Ishikawa (cell line): ENCODE measurements at regions not wholly inside any gene's neighbourhood (a gene's known extent, or its start where the extent isn't known, plus 50 kb on each side); places are given as distances from the start of the nearest gene placed in this dataset.

Source experiments
- CREB1 ChIP-seq: IDR thresholded peaks from 2 replicates; pipeline ENCODE4 v1.6.1; 2012; ENCODE audit warnings: low read depth
- EGR1 ChIP-seq: IDR thresholded peaks from 2 replicates; pipeline ENCODE4 v1.6.1; 2012
- FOXM1 ChIP-seq: IDR thresholded peaks from 2 replicates; pipeline ENCODE4 v1.6.1; 2012; ENCODE audit warnings: low read depth, borderline replicate concordance
- RAD21 ChIP-seq: IDR thresholded peaks from 2 replicates; pipeline ENCODE4 v1.6.1; 2012; ENCODE audit warnings: low read depth
- TAF1 ChIP-seq: IDR thresholded peaks from 2 replicates; pipeline ENCODE4 v1.6.1; 2012; ENCODE audit warnings: low read depth, mild to moderate bottlenecking
- TF ChIP-seq, protein P1 (sequence below): IDR thresholded peaks from 2 replicates; pipeline ENCODE4 v1.6.1; 2012

DNA sequence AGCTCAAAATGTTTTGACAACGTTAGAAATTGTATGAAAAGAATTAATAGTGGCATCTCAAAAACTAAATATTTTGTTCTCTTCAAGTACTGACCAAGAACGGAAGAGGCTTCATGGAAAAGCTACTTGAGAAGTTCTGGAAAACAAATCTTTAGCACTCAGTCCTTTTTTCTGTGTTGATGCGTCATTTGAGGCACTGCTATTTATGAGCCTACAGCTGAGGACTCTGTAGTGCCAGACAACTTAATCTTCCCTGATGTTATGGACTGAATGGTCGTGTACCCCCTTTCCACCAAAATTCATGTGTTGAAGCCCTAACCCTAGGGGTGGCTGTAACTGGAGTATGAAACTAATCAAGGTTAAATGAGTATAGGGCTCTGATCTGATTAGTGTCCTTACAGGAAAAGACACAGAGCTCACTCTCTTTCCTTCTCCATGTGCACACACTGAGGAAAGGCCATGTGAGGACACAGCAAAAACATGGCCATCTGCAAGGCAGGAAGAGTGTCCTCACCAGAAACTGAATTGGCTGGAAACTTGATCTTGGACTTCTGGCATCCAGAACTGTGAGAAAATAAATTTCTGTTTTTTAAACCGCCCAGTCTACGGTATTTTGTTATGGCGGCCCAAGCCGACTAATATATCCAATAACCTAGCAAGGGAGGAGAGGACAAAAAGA lies 337.0 kb upstream of the CLEC14A start:
- TF ChIP-seq, protein P1, sequence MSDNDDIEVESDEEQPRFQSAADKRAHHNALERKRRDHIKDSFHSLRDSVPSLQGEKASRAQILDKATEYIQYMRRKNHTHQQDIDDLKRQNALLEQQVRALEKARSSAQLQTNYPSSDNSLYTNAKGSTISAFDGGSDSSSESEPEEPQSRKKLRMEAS, result no peak
- TF ChIP-seq FOXM1, result no peak
- no peak for TF ChIP-seq RAD21
- no peak for TF ChIP-seq CREB1
- no peak for TF ChIP-seq EGR1
- no peak for TF ChIP-seq TAF1
